GM12878 (cell line): ENCODE measurements at regions not wholly inside any gene's neighbourhood (a gene's known extent, or its start where the extent isn't known, plus 50 kb on each side); places are given as distances from the start of the nearest gene placed in this dataset.

ENCODE experiments used
- ATAC-seq: fragments of 200-7000 bp; cut with Tn5 transposase; 3 replicates; pipeline ENCODE4 v1.9.1; 2020; ENCODE audit warnings: mild to moderate bottlenecking, moderate library complexity
- BruUV-seq: library from RNA; stranded (reverse); fragments of 400-500 nt; replicated peaks from 2 replicates; lab custom pipeline; 2021; lab: Mats Ljungman, UMichigan
- CTCF ChIA-PET: fragments of 300-600 bp; sonication (Branson Sonifier 250); formaldehyde crosslinking; extraction: SDS; loops from one replicate; lab custom pipeline; 2021; ENCODE audit warnings: inconsistent platforms; lab: Yijun Ruan, JAX
- POLR2A ChIA-PET: fragments of 350-600 bp; formaldehyde crosslinking; extraction: SDS; loops from one replicate; lab custom pipeline; 2021; ENCODE audit warnings: inconsistent platforms; lab: Charles Lee
- RAD21 ChIA-PET: fragments of 300-600 bp; sonication (Branson Sonifier 250); formaldehyde crosslinking; loops from one replicate; lab custom pipeline; 2023; ENCODE audit warnings: antibody characterized with exemption; ENCODE audit not compliant: unreplicated experiment; lab: Charles Lee
- SMC1A ChIA-PET: fragments of 300-600 bp; sonication (Branson Sonifier 250); formaldehyde crosslinking; loops from one replicate; lab custom pipeline; 2023; ENCODE audit not compliant: unreplicated experiment, uncharacterized antibody; lab: Charles Lee
- DNase-seq: peaks from one replicate; pipeline ENCODE4 v3.0.0-alpha.2; 2011; ENCODE audit warnings: low read depth, low spot score
- FAIRE-seq: peaks from 3 replicates; lab custom pipeline; 2011; peaks lifted over from hg19 to GRCh38; lab: Jason Lieb, UNC
- H2AFZ ChIP-seq: 2 replicates; pipeline ENCODE4 v1.6.0; 2011; ENCODE audit warnings: low read depth, low read length, control low read depth; ENCODE audit not compliant: control insufficient read depth
- H3K27ac ChIP-seq: 2 replicates; pipeline ENCODE4 v1.5.1; 2011; ENCODE audit warnings: control low read depth; ENCODE audit not compliant: control insufficient read depth, insufficient read depth
- H3K27me3 ChIP-seq, 2 experiments: replicated peaks in 1 of 2; 2 replicates each; pipeline versions ENCODE4 v1.6.0 to v1.6.1; 2011; ENCODE audit warnings: low read length in 1 of 2; ENCODE audit not compliant: control insufficient read depth in 2 of 2, insufficient read depth in 2 of 2
- H3K36me3 ChIP-seq, 2 experiments: 2 replicates each; pipeline ENCODE4 v1.5.1; 2011; ENCODE audit warnings: low read length in 1 of 2; ENCODE audit not compliant: control insufficient read depth in 2 of 2, insufficient read depth in 2 of 2
- H3K4me1 ChIP-seq: 2 replicates; pipeline ENCODE4 v1.6.1; 2011; ENCODE audit warnings: mild to moderate bottlenecking, low read length, moderate library complexity, mixed read lengths; ENCODE audit not compliant: control insufficient read depth, insufficient read depth
- H3K4me2 ChIP-seq: 2 replicates; pipeline ENCODE4 v1.6.0; 2011; ENCODE audit warnings: control low read depth; ENCODE audit not compliant: control insufficient read depth, insufficient read depth
- H3K4me3 ChIP-seq: fragments of 200-600 bp; sonication (generic); 2 replicates; pipeline ENCODE4 v1.5.1; 2016
- H3K79me2 ChIP-seq: 2 replicates; pipeline ENCODE4 v1.6.0; 2011; ENCODE audit warnings: low read length; ENCODE audit not compliant: control insufficient read depth, insufficient read depth
- H3K9ac ChIP-seq: 2 replicates; pipeline ENCODE4 v1.8.0; 2011; ENCODE audit warnings: low read length, control low read depth, mixed read lengths; ENCODE audit not compliant: control insufficient read depth, insufficient read depth
- H3K9me3 ChIP-seq: replicated peaks from 3 replicates; pipeline ENCODE4 v1.5.1; 2011; ENCODE audit warnings: mild to moderate bottlenecking, low read length; ENCODE audit not compliant: control insufficient read depth, insufficient read depth
- H4K20me1 ChIP-seq: 2 replicates; pipeline ENCODE4 v1.6.0; 2011; ENCODE audit not compliant: control insufficient read depth, insufficient read depth
- EGR1 ChIP-seq, 2 experiments: IDR thresholded peaks; 1 replicate in 1 of 2; 2 replicates in 1 of 2; pipeline ENCODE4 v1.6.1; 2011 to 2012; ENCODE audit warnings: low read depth in 2 of 2, low read length in 2 of 2, borderline replicate concordance in 1 of 2, mild to moderate bottlenecking in 1 of 2, moderate library complexity in 1 of 2
- EP300 ChIP-seq, 2 experiments: fragments of 150-350 bp in 1 of 2; IDR thresholded peaks; 2 replicates each; pipeline ENCODE4 v1.6.1; 2011 to 2012; ENCODE audit warnings: low read depth in 2 of 2, low read length in 2 of 2, borderline replicate concordance in 1 of 2, improper control_type of control experiment in 1 of 2, inconsistent platforms in 1 of 2; ENCODE audit not compliant: control insufficient read depth in 1 of 2
- RUNX3 ChIP-seq: IDR thresholded peaks from 2 replicates; pipeline ENCODE4 v1.6.1; 2012; ENCODE audit warnings: low read length, inconsistent platforms
- ZBTB33 ChIP-seq: fragments of 450-650 bp; IDR thresholded peaks from 2 replicates; pipeline ENCODE4 v1.6.1; 2017; ENCODE audit warnings: mild to moderate bottlenecking
- ZNF24 ChIP-seq: fragments of 450-650 bp; IDR thresholded peaks from 2 replicates; pipeline ENCODE4 v1.6.1; 2017; ENCODE audit warnings: antibody characterized with exemption, mild to moderate bottlenecking
- WGBS: methylation state at CpG from one replicate; pipeline ENCODE4 v1.1.6; 2016; ENCODE audit warnings: low lambda C conversion rate; ENCODE audit not compliant: insufficient replicate concordance, insufficient coverage; ENCODE audit errors: missing lambda C conversion rate; 5-methylcytosine and 5-hydroxymethylcytosine counted together
- in situ Hi-C: fragments of 300-500 bp; cut with MboI; formaldehyde crosslinking; loops from 9 replicates; pipeline ENCODE4 v1.14.3; 2018; ENCODE audit warnings: mixed read lengths
- intact Hi-C: fragments of 100-400 bp; cut with micrococcal nuclease; formaldehyde crosslinking; loops from one replicate; pipeline ENCODE4 v1.14.2; 2022; ENCODE audit not compliant: unreplicated experiment

DNA sequence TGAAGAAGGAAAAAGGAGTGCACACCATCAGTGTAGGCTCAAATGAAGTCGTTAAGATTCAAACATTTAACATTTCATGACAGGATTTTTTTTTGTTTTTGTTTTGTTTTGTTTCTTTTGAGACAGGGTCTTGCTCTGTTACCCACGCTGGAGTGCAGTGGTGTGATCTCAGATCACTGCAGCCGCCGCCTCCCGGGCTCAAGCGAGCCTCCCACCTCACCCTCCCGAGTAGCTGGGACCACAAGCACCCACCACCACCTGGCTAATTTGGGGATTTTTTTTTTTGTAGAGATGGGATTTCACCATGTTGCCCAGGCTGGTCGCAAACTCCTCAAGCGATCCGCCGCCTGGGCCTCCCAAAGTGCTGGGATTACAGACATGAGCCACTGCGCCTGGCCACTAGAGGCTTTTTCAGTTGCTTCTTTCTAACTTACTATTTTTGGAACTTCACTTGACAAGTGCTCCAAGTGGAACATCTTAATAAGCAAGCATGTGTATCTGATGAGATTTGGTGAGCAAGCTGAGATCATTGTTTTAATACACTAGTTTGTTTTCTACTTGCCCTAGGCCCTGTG lies 78.9 kb upstream of the CNKSR2 start:
- ChIA-PET CTCF (no interaction called here), SMC1A (interaction anchor here (0.6 kb wide), 1 partner anchor 296 kb away, joined by 3 read pairs; no protein-coding TSS in a partner anchor), POLR2A (no interaction called here), RAD21 (no interaction called here)
- in situ Hi-C loops (no loop called here), intact Hi-C loops (no loop called here)
- no peaks in the 10 kb centered on the region for H3K4me1 ChIP-seq
- ATAC-seq: no peak
- WGBS: 50% methylated on average over 12 of the region's 12 CpGs
- H3K9ac ChIP-seq: no peak overlapping the region
- no TSS peak for BruUV-seq
- H3K27me3 ChIP-seq: no peaks in the 10 kb centered on the region
- no peak for FAIRE-seq
- no peaks in the 10 kb centered on the region for H3K79me2 ChIP-seq
- DNase-seq: no peak
- no peak overlapping the region for H3K4me2 ChIP-seq
- H3K27ac ChIP-seq: no peak overlapping the region
- no peak overlapping the region for H2AFZ ChIP-seq
- no peaks in the 10 kb centered on the region for H3K9me3 ChIP-seq
- no peaks in the 10 kb centered on the region for H4K20me1 ChIP-seq
- no peak overlapping the region for H3K4me3 ChIP-seq
- H3K36me3 ChIP-seq: no peaks in the 10 kb centered on the region
- TF ChIP-seq EP300 (IDR thresholded peaks at IDR 0.05; ENCODE audit: borderline replicate concordance in 1 of 2, control insufficient read depth in 1 of 2, low read depth in 2 of 2, low read length in 2 of 2) (no peak), EGR1 (IDR thresholded peaks at IDR 0.05; ENCODE audit: borderline replicate concordance in 1 of 2, low read depth in 2 of 2, low read length in 2 of 2) (no peak)
- TF ChIP-seq, all 136 proteins: peak for 0

DNA sequence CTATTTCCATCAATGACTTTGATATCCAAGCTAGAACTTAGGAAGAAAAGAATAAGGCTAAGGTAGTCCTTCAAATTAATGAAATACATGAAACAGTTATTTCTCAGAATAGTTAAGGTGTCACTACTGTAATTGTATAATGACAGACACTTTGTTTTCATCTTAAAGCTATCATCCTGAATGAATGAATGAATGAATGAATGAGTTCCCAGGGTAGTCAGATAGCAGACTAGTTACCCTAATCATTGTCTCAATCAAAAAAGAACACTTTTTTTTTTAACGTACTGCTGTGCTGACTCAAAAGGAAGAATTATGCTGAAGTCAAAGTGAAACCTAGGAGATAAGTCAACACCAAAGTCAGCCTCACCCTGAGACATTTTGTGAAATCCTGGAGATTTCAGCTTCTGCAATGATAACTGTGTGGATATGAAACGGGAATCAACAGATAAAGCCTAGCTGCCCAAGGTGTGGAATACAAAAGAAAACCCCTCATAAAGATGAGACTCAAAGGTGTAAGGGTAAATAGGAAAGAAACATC lies 68.3 kb upstream of the CNKSR2 start:
- CTCF ChIA-PET: no interaction called here
- WGBS: 4% methylated on average over 2 of the region's 2 CpGs
- no TSS peak for BruUV-seq
- POLR2A ChIA-PET: no interaction called here
- Histone ChIP-seq H4K20me1 (no peaks in the 10 kb centered on the region), H3K4me1 (no peaks in the 10 kb centered on the region), H3K4me2 (no peak overlapping the region), H2AFZ (no peak overlapping the region), H3K79me2 (no peaks in the 10 kb centered on the region), H3K9ac (no peak overlapping the region), H3K27me3 (no peaks in the 10 kb centered on the region), H3K9me3 (no peaks in the 10 kb centered on the region), H3K27ac (no peak overlapping the region), H3K4me3 (no peak overlapping the region), H3K36me3 (no peaks in the 10 kb centered on the region)
- FAIRE-seq (no peak), DNase-seq (no peak), ATAC-seq (no peak)
- in situ Hi-C loops (no loop called here), intact Hi-C loops (no loop called here)
- SMC1A ChIA-PET: interaction anchor here (0.9 kb wide), 1 partner anchor 174 kb away, joined by 3 read pairs; no protein-coding TSS in a partner anchor
- no peak for TF ChIP-seq ZBTB33
- no peak for TF ChIP-seq RUNX3
- peak; percentile 94 for TF ChIP-seq ZNF24
- RAD21 ChIA-PET: no interaction called here
